ENCODE measurements at regions not wholly inside any gene's neighbourhood (a gene's known extent, or its start where the extent isn't known, plus 50 kb on each side); places are given as distances from the start of the nearest gene placed in this dataset.

GRCh38 chr16:9362604-9363003, 271.2 kb downstream of the HAPSTR1 start:
- Histone ChIP-seq H3K9ac (ENCODE audit: low read length) (no peak overlapping the region), H3K4me1 (ENCODE audit: control insufficient read depth, insufficient read depth, low read length) (peaks cover 12% of the 10 kb centered on the region), H3K27me3 (replicated peaks; ENCODE audit: control insufficient read depth, insufficient read depth, low read length) (no peaks in the 10 kb centered on the region), H3K4me3 (ENCODE audit: low read length) (no peak overlapping the region), H3K36me3 (ENCODE audit: control insufficient read depth, insufficient read depth, low read length, severe bottlenecking) (no peaks in the 10 kb centered on the region), H3K9me3 (ENCODE audit: control insufficient read depth, low read length) (peaks cover 3% of the 10 kb centered on the region)
- DNase-seq (ENCODE audit: low read depth): no peak

- no peak for DNase-seq (ENCODE audit: low read depth)
- H3K9me3 ChIP-seq (ENCODE audit: control insufficient read depth, low read length): no peaks in the 10 kb centered on the region
- no peak overlapping the region for H3K4me3 ChIP-seq (ENCODE audit: low read length)
- H3K9ac ChIP-seq (ENCODE audit: low read length): no peak overlapping the region
- peaks cover 12% of the 10 kb centered on the region for H3K4me1 ChIP-seq (ENCODE audit: control insufficient read depth, insufficient read depth, low read length)
- H3K36me3 ChIP-seq (ENCODE audit: control insufficient read depth, insufficient read depth, low read length, severe bottlenecking): no peaks in the 10 kb centered on the region
- H3K27me3 ChIP-seq (replicated peaks; ENCODE audit: control insufficient read depth, insufficient read depth, low read length): no peaks in the 10 kb centered on the region
Observed at GRCh38 chr16:9363520-9363919, 272.1 kb downstream of the HAPSTR1 start.

GRCh38 chr16:9364721-9365369, 273.4 kb downstream of the HAPSTR1 start:
- no peak for DNase-seq (ENCODE audit: low read depth)
- Histone ChIP-seq H3K4me1 (ENCODE audit: control insufficient read depth, insufficient read depth, low read length) (peaks cover 12% of the 10 kb centered on the region), H3K9ac (ENCODE audit: low read length) (no peak overlapping the region), H3K9me3 (ENCODE audit: control insufficient read depth, low read length) (no peaks in the 10 kb centered on the region), H3K4me3 (ENCODE audit: low read length) (no peak overlapping the region), H3K27me3 (replicated peaks; ENCODE audit: control insufficient read depth, insufficient read depth, low read length) (no peaks in the 10 kb centered on the region), H3K36me3 (ENCODE audit: control insufficient read depth, insufficient read depth, low read length, severe bottlenecking) (no peaks in the 10 kb centered on the region)

- no peak for DNase-seq (ENCODE audit: low read depth)
- Histone ChIP-seq H3K36me3 (ENCODE audit: control insufficient read depth, insufficient read depth, low read length, severe bottlenecking) (no peaks in the 10 kb centered on the region), H3K4me3 (ENCODE audit: low read length) (no peak overlapping the region), H3K9me3 (ENCODE audit: control insufficient read depth, low read length) (no peaks in the 10 kb centered on the region), H3K27me3 (replicated peaks; ENCODE audit: control insufficient read depth, insufficient read depth, low read length) (no peaks in the 10 kb centered on the region), H3K4me1 (ENCODE audit: control insufficient read depth, insufficient read depth, low read length) (peaks cover 12% of the 10 kb centered on the region), H3K9ac (ENCODE audit: low read length) (no peak overlapping the region)
Observed at GRCh38 chr16:9365370-9365728, 273.9 kb downstream of the HAPSTR1 start.

- H3K9me3 ChIP-seq (ENCODE audit: control insufficient read depth, low read length): no peaks in the 10 kb centered on the region
- H3K27me3 ChIP-seq (replicated peaks; ENCODE audit: control insufficient read depth, insufficient read depth, low read length): no peaks in the 10 kb centered on the region
- DNase-seq (ENCODE audit: low read depth): no peak
- H3K9ac ChIP-seq (ENCODE audit: low read length): no peak overlapping the region
- H3K4me1 ChIP-seq (ENCODE audit: control insufficient read depth, insufficient read depth, low read length): peaks cover 12% of the 10 kb centered on the region
- H3K36me3 ChIP-seq (ENCODE audit: control insufficient read depth, insufficient read depth, low read length, severe bottlenecking): no peaks in the 10 kb centered on the region
- no peak overlapping the region for H3K4me3 ChIP-seq (ENCODE audit: low read length)
Observed at GRCh38 chr16:9366048-9366969, 274.9 kb downstream of the HAPSTR1 start.

- H3K9ac ChIP-seq (ENCODE audit: low read length): no peak overlapping the region
- peaks cover 6% of the 10 kb centered on the region for H3K9me3 ChIP-seq (ENCODE audit: control insufficient read depth, low read length)
- H3K36me3 ChIP-seq (ENCODE audit: control insufficient read depth, insufficient read depth, low read length, severe bottlenecking): no peaks in the 10 kb centered on the region
- no peak for DNase-seq (ENCODE audit: low read depth)
- no peak overlapping the region for H3K4me3 ChIP-seq (ENCODE audit: low read length)
- no peaks in the 10 kb centered on the region for H3K27me3 ChIP-seq (replicated peaks; ENCODE audit: control insufficient read depth, insufficient read depth, low read length)
- H3K4me1 ChIP-seq (ENCODE audit: control insufficient read depth, insufficient read depth, low read length): peaks cover 7% of the 10 kb centered on the region
Observed at GRCh38 chr16:9370061-9370491, 278.6 kb downstream of the HAPSTR1 start.

- DNase-seq (ENCODE audit: low read depth): no peak
- no peaks in the 10 kb centered on the region for H3K4me1 ChIP-seq (ENCODE audit: control insufficient read depth, insufficient read depth, low read length)
- H3K27me3 ChIP-seq (replicated peaks; ENCODE audit: control insufficient read depth, insufficient read depth, low read length): no peaks in the 10 kb centered on the region
- H3K36me3 ChIP-seq (ENCODE audit: control insufficient read depth, insufficient read depth, low read length, severe bottlenecking): no peaks in the 10 kb centered on the region
- no peak overlapping the region for H3K9ac ChIP-seq (ENCODE audit: low read length)
- H3K4me3 ChIP-seq (ENCODE audit: low read length): no peak overlapping the region
- H3K9me3 ChIP-seq (ENCODE audit: control insufficient read depth, low read length): peaks cover 6% of the 10 kb centered on the region
Observed at GRCh38 chr16:9371713-9372448, 280.4 kb downstream of the HAPSTR1 start.

GRCh38 chr16:9372934-9373890, 281.8 kb downstream of the HAPSTR1 start:
- peaks cover 6% of the 10 kb centered on the region for H3K9me3 ChIP-seq (ENCODE audit: control insufficient read depth, low read length)
- no peak for DNase-seq (ENCODE audit: low read depth)
- no peak overlapping the region for H3K9ac ChIP-seq (ENCODE audit: low read length)
- H3K4me1 ChIP-seq (ENCODE audit: control insufficient read depth, insufficient read depth, low read length): no peaks in the 10 kb centered on the region
- H3K27me3 ChIP-seq (replicated peaks; ENCODE audit: control insufficient read depth, insufficient read depth, low read length): no peaks in the 10 kb centered on the region
- H3K4me3 ChIP-seq (ENCODE audit: low read length): no peak overlapping the region
- no peaks in the 10 kb centered on the region for H3K36me3 ChIP-seq (ENCODE audit: control insufficient read depth, insufficient read depth, low read length, severe bottlenecking)

- H3K9ac ChIP-seq (ENCODE audit: low read length): no peak overlapping the region
- no peaks in the 10 kb centered on the region for H3K36me3 ChIP-seq (ENCODE audit: control insufficient read depth, insufficient read depth, low read length, severe bottlenecking)
- DNase-seq (ENCODE audit: low read depth): no peak
- no peaks in the 10 kb centered on the region for H3K4me1 ChIP-seq (ENCODE audit: control insufficient read depth, insufficient read depth, low read length)
- H3K9me3 ChIP-seq (ENCODE audit: control insufficient read depth, low read length): peaks cover 6% of the 10 kb centered on the region
- no peak overlapping the region for H3K4me3 ChIP-seq (ENCODE audit: low read length)
- H3K27me3 ChIP-seq (replicated peaks; ENCODE audit: control insufficient read depth, insufficient read depth, low read length): no peaks in the 10 kb centered on the region
Observed at GRCh38 chr16:9374061-9374460, 282.6 kb downstream of the HAPSTR1 start.

- Histone ChIP-seq H3K36me3 (ENCODE audit: control insufficient read depth, insufficient read depth, low read length, severe bottlenecking) (no peaks in the 10 kb centered on the region), H3K4me1 (ENCODE audit: control insufficient read depth, insufficient read depth, low read length) (no peaks in the 10 kb centered on the region), H3K4me3 (ENCODE audit: low read length) (no peak overlapping the region), H3K27me3 (replicated peaks; ENCODE audit: control insufficient read depth, insufficient read depth, low read length) (no peaks in the 10 kb centered on the region), H3K9ac (ENCODE audit: low read length) (no peak overlapping the region), H3K9me3 (ENCODE audit: control insufficient read depth, low read length) (no peaks in the 10 kb centered on the region)
- DNase-seq (ENCODE audit: low read depth): no peak
Observed at GRCh38 chr16:9378876-9379275, 287.4 kb downstream of the HAPSTR1 start.

All from adipocyte (in vitro differentiated cells).